ENCODE measurements at regions not wholly inside any gene's neighbourhood (a gene's known extent, or its start where the extent isn't known, plus 50 kb on each side); places are given as distances from the start of the nearest gene placed in this dataset.

DNA sequence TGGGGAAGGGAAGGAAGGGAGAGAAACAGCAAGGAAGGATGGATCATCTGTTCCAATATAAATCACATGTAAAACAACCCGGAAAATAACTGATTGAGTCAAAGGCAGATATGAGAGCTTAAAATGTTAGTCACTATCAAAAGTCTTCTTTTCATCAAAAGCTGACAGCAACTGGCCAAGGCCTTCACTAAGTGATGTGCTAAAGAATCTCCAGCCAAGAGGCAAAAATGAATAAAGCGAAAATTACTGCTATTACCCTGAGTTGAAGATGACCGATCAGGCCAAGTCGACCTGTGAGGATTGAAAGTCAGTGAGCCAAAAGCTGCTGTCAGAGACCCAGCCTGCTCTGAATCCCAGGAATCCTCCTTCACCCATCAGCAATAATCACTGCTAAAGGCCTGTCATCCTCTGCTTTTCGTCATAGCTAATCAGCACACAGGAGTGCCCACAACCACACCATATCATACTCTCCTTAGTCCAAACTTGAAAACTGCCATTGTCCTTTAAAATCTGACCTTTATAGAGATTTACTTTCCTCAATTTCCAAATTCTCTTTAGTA, 736.9 kb downstream of the TLE1 start:
- Histone ChIP-seq H3K36me3 (no peaks in the 10 kb centered on the region), H3K4me1 (ENCODE audit: insufficient read depth) (peaks cover 2% of the 10 kb centered on the region), H3K9me3 (no peaks in the 10 kb centered on the region), H3K27me3 (no peaks in the 10 kb centered on the region), H3K27ac (no peak overlapping the region), H3K4me3 (no peak overlapping the region)
- 58 to 74% (median 62%) methylated on average over 5 of the region's 5 CpGs for WGBS, 3 donors
- no peak for DNase-seq
- TF ChIP-seq CTCF (IDR thresholded peaks at IDR 0.05) = no peak
- intact Hi-C loops (cut with DNase I) = no loop called here

- intact Hi-C loops (cut with DNase I) = no loop called here
- TF ChIP-seq CTCF (IDR thresholded peaks at IDR 0.05) (no peak), EP300 (IDR thresholded peaks at IDR 0.05) (no peak), POLR2A (IDR thresholded peaks at IDR 0.05) (no peak)
- no peak overlapping the region for H3K27ac ChIP-seq
- no peaks in the 10 kb centered on the region for H3K36me3 ChIP-seq
- no peaks in the 10 kb centered on the region for H3K9me3 ChIP-seq
- no peak overlapping the region for H3K4me3 ChIP-seq
- peak in 2 of 5 donors; percentile 15 to 24 for DNase-seq
- H3K4me1 ChIP-seq (ENCODE audit: insufficient read depth) = peaks cover 2% of the 10 kb centered on the region
- 48 to 61% (median 49%) methylated on average over 7 of the region's 7 CpGs for WGBS, 3 donors
- no peaks in the 10 kb centered on the region for H3K27me3 ChIP-seq
Measured at GRCh38 chr9:80951675-80952074, 737.7 kb downstream of the TLE1 start.

GRCh38 chr9:80948876-80949275, 740.5 kb downstream of the TLE1 start:
- peaks cover 2% of the 10 kb centered on the region for H3K4me1 ChIP-seq (ENCODE audit: insufficient read depth)
- no peaks in the 10 kb centered on the region for H3K27me3 ChIP-seq
- H3K27ac ChIP-seq = no peak overlapping the region
- no peak for DNase-seq
- H3K4me3 ChIP-seq = no peak overlapping the region
- WGBS, 3 donors = 72 to 85% (median 78%) methylated on average over 4 of the region's 4 CpGs
- no peaks in the 10 kb centered on the region for H3K36me3 ChIP-seq
- intact Hi-C loops (cut with DNase I) = no loop called here
- TF ChIP-seq EP300 (IDR thresholded peaks at IDR 0.05) = no peak
- TF ChIP-seq POLR2A (IDR thresholded peaks at IDR 0.05) = no peak
- TF ChIP-seq CTCF (IDR thresholded peaks at IDR 0.05) = no peak
- no peaks in the 10 kb centered on the region for H3K9me3 ChIP-seq

DNA sequence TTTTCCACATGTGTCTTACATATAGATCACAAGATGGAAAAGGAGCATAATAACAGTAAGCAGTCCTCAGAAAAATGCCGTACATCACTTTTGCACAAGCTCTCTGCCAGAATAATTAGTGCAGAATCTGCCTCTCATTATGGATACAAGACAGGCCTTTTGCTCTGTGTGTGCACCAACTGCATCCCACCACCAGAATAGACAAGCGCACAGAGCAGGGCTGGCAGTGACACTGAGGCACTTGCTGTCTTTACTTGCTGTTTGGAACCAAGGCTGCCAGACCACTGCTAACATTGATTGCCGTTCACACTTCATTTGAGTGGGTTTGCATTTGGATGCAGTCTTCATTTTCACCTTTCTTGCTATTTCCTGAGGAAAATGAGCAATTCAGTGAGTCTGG, 741.3 kb downstream of the TLE1 start:
- H3K27ac ChIP-seq = no peak overlapping the region
- no peaks in the 10 kb centered on the region for H3K27me3 ChIP-seq
- intact Hi-C loops (cut with DNase I) = no loop called here
- H3K36me3 ChIP-seq = no peaks in the 10 kb centered on the region
- TF ChIP-seq POLR2A (IDR thresholded peaks at IDR 0.05) = no peak
- TF ChIP-seq CTCF (IDR thresholded peaks at IDR 0.05) = no peak
- TF ChIP-seq EP300 (IDR thresholded peaks at IDR 0.05) = no peak
- WGBS, 3 donors = 73 to 86% (median 86%) methylated on average over 3 of the region's 3 CpGs
- DNase-seq = no peak
- H3K4me3 ChIP-seq = no peak overlapping the region
- peaks cover 2% of the 10 kb centered on the region for H3K4me1 ChIP-seq (ENCODE audit: insufficient read depth)
- H3K9me3 ChIP-seq = no peaks in the 10 kb centered on the region
